H1 (cell line): ENCODE measurements at regions not wholly inside any gene's neighbourhood (a gene's known extent, or its start where the extent isn't known, plus 50 kb on each side); places are given as distances from the start of the nearest gene placed in this dataset.

ENCODE experiments used
- CTCF ChIA-PET: fragments of 300-600 bp; sonication (Branson Sonifier 250); formaldehyde crosslinking; loops from one replicate; lab custom pipeline; 2021; ENCODE audit not compliant: partially characterized antibody; lab: Charles Lee
- POLR2A ChIA-PET: fragments of 300-600 bp; sonication (Branson Sonifier 250); formaldehyde crosslinking; loops from one replicate; lab custom pipeline; 2021; ENCODE audit warnings: inconsistent platforms; ENCODE audit not compliant: partially characterized antibody; lab: Charles Lee
- DNase-seq, 2 experiments: peaks; one replicate each; pipeline versions ENCODE4 v3.0.0 to v3.0.0-alpha.2; 2010 to 2022; ENCODE audit warnings: low spot score in 2 of 2, low read depth in 1 of 2, mixed read lengths in 1 of 2
- FAIRE-seq: peaks from 2 replicates; lab custom pipeline; 2011; peaks lifted over from hg19 to GRCh38; lab: Jason Lieb, UNC
- H2AFZ ChIP-seq: 2 replicates; pipeline ENCODE4 v1.8.1; 2012; ENCODE audit warnings: low read length, inconsistent platforms
- H2AK5ac ChIP-seq: 2 replicates; pipeline ENCODE4 v1.6.1; 2013; ENCODE audit warnings: low read depth, low read length
- H2BK120ac ChIP-seq: replicated peaks from 2 replicates; pipeline ENCODE3; 2013; ENCODE audit warnings: low read depth, low read length, inconsistent platforms
- H2BK12ac ChIP-seq: 2 replicates; pipeline ENCODE4 v1.6.1; 2013; ENCODE audit warnings: low read depth, low read length
- H2BK15ac ChIP-seq: 2 replicates; pipeline ENCODE4 v1.6.1; 2013; ENCODE audit warnings: low read length
- H2BK20ac ChIP-seq: 2 replicates; pipeline ENCODE4 v1.6.1; 2013; ENCODE audit warnings: low read length
- H2BK5ac ChIP-seq: 2 replicates; pipeline ENCODE4 v1.6.1; 2013; ENCODE audit warnings: low read depth, low read length
- H3K14ac ChIP-seq: 2 replicates; pipeline ENCODE4 v1.6.1; 2013; ENCODE audit warnings: inconsistent platforms; ENCODE audit not compliant: insufficient read length
- H3K18ac ChIP-seq: 2 replicates; pipeline ENCODE4 v1.6.1; 2013; ENCODE audit warnings: low read length; ENCODE audit errors: extremely low read depth
- H3K23ac ChIP-seq: 2 replicates; pipeline ENCODE4 v1.6.1; 2013; ENCODE audit warnings: inconsistent platforms; ENCODE audit not compliant: insufficient read length
- H3K23me2 ChIP-seq: 2 replicates; pipeline ENCODE4 v1.6.1; 2013; ENCODE audit warnings: low read depth, low read length
- H3K27ac ChIP-seq: 2 replicates; pipeline ENCODE4 v1.6.1; 2011; ENCODE audit warnings: low read depth, low read length, inconsistent platforms
- H3K27me3 ChIP-seq, 4 experiments: replicated peaks in 1 of 4; 1 replicate in 1 of 4; 2 replicates in 3 of 4; pipeline versions ENCODE4 v1.6.1 to v1.8.1; 2011 to 2013; ENCODE audit warnings: low read length in 3 of 4, mild to moderate bottlenecking in 3 of 4, inconsistent platforms in 2 of 4, mixed read lengths in 2 of 4, moderate library complexity in 1 of 4; ENCODE audit not compliant: control insufficient read depth in 3 of 4, insufficient read depth in 3 of 4; ENCODE audit errors: extremely low read depth in 1 of 4
- H3K36me3 ChIP-seq, 4 experiments: 2 replicates each; pipeline versions ENCODE4 v1.6.1 to v1.8.1; 2011 to 2013; ENCODE audit warnings: mild to moderate bottlenecking in 4 of 4, low read length in 3 of 4, moderate library complexity in 2 of 4, control low read depth in 1 of 4, inconsistent platforms in 1 of 4; ENCODE audit not compliant: insufficient read depth in 4 of 4, control insufficient read depth in 2 of 4
- H3K4ac ChIP-seq: replicated peaks from 2 replicates; pipeline ENCODE3; 2013; ENCODE audit warnings: low read length, low read depth, mixed read lengths, inconsistent platforms; ENCODE audit not compliant: insufficient read length
- H3K4me1 ChIP-seq, 4 experiments: replicated peaks in 1 of 4; 1 replicate in 1 of 4; 2 replicates in 3 of 4; pipeline versions ENCODE4 v1.6.1 to v1.8.1; 2011 to 2013; ENCODE audit warnings: low read length in 3 of 4, inconsistent platforms in 2 of 4, mixed read lengths in 1 of 4; ENCODE audit not compliant: insufficient read depth in 4 of 4, control insufficient read depth in 3 of 4
- H3K4me2 ChIP-seq, 2 experiments: 2 replicates each; pipeline versions ENCODE4 v1.6.1 to v1.8.1; 2011 to 2013; ENCODE audit warnings: low read depth in 2 of 2, low read length in 2 of 2, control low read depth in 1 of 2, inconsistent platforms in 1 of 2, mild to moderate bottlenecking in 1 of 2; ENCODE audit not compliant: insufficient read depth in 1 of 2
- H3K4me3 ChIP-seq, 4 experiments: fragments of 200-600, 300-600 bp in 1 of 4; sonication (generic), shearing (Covaris generic), sonication (Bioruptor Twin) in 1 of 4; 2 replicates each; pipeline versions ENCODE4 v1.5.1 to v1.8.1; 2011 to 2016; ENCODE audit warnings: low read length in 4 of 4, low read depth in 3 of 4, control low read depth in 2 of 4, inconsistent platforms in 2 of 4, mild to moderate bottlenecking in 2 of 4, mixed read lengths in 1 of 4, moderate library complexity in 1 of 4; ENCODE audit not compliant: insufficient read depth in 2 of 4; ENCODE audit errors: extremely low read depth in 1 of 4
- H3K56ac ChIP-seq: replicated peaks from 2 replicates; pipeline ENCODE3; 2013; ENCODE audit warnings: low read depth, mild to moderate bottlenecking, mixed read lengths, low read length, inconsistent platforms; ENCODE audit not compliant: insufficient read length
- H3K79me1 ChIP-seq: 2 replicates; pipeline ENCODE4 v1.6.1; 2013; ENCODE audit warnings: low read depth, low read length, control low read depth
- H3K79me2 ChIP-seq, 2 experiments: 2 replicates each; pipeline versions ENCODE4 v1.6.1 to v1.8.1; 2012 to 2013; ENCODE audit warnings: low read length in 2 of 2, mild to moderate bottlenecking in 2 of 2, inconsistent platforms in 1 of 2; ENCODE audit not compliant: insufficient read depth in 2 of 2, control insufficient read depth in 1 of 2
- H3K9ac ChIP-seq, 4 experiments: replicated peaks in 1 of 4; 1 replicate in 1 of 4; 2 replicates in 3 of 4; pipeline versions ENCODE4 v1.6.1 to v1.8.1; 2011 to 2013; ENCODE audit warnings: low read depth in 3 of 4, low read length in 3 of 4, control low read depth in 2 of 4, mild to moderate bottlenecking in 2 of 4, moderate library complexity in 2 of 4, inconsistent platforms in 1 of 4; ENCODE audit errors: extremely low read depth in 1 of 4
- H3K9me3 ChIP-seq, 2 experiments: 2 replicates each; pipeline versions ENCODE4 v1.6.1 to v1.8.1; 2012 to 2013; ENCODE audit warnings: mild to moderate bottlenecking in 2 of 2, moderate library complexity in 2 of 2, control low read depth in 1 of 2, inconsistent platforms in 1 of 2, low read depth in 1 of 2, low read length in 1 of 2, mixed read lengths in 1 of 2; ENCODE audit not compliant: insufficient read depth in 2 of 2
- H4K20me1 ChIP-seq, 2 experiments: replicated peaks in 1 of 2; 2 replicates each; pipeline versions ENCODE3 to v1.8.1; 2011 to 2013; ENCODE audit warnings: inconsistent platforms in 2 of 2, low read length in 2 of 2, mild to moderate bottlenecking in 1 of 2; ENCODE audit not compliant: insufficient read depth in 2 of 2, control insufficient read depth in 1 of 2
- H4K5ac ChIP-seq: 2 replicates; pipeline ENCODE4 v1.6.1; 2013; ENCODE audit warnings: low read length, low read depth, mixed read lengths, inconsistent platforms; ENCODE audit not compliant: insufficient read length
- H4K8ac ChIP-seq: 2 replicates; pipeline ENCODE4 v1.8.0; 2013; ENCODE audit warnings: mild to moderate bottlenecking, moderate library complexity, low read length, inconsistent platforms; ENCODE audit not compliant: insufficient read depth; ENCODE audit errors: extremely low read depth
- H4K91ac ChIP-seq: replicated peaks from 2 replicates; pipeline ENCODE3; 2013; ENCODE audit warnings: low read length, mixed read lengths, inconsistent platforms; ENCODE audit not compliant: insufficient read length
- BCL11A ChIP-seq, 2 experiments: IDR thresholded peaks; one replicate each; pipeline ENCODE4 v1.6.1; 2011; ENCODE audit warnings: low read depth in 2 of 2, low read length in 2 of 2, mild to moderate bottlenecking in 2 of 2
- BRCA1 ChIP-seq: IDR thresholded peaks from 2 replicates; pipeline ENCODE4 v1.6.1; 2012; ENCODE audit warnings: low read depth, low read length, improper control_type of control experiment
- CTCF ChIP-seq, 3 experiments: IDR thresholded peaks; 1 replicate in 2 of 3; 2 replicates in 1 of 3; pipeline versions ENCODE4 v1.5.1 to v1.6.1; 2011; ENCODE audit warnings: low read length in 3 of 3, mild to moderate bottlenecking in 3 of 3, inconsistent platforms in 2 of 3, low read depth in 1 of 3, moderate library complexity in 1 of 3; ENCODE audit not compliant: insufficient read depth in 1 of 3; ENCODE audit errors: control extremely low read depth in 1 of 3
- EZH2 ChIP-seq: fragments of 200-600 bp; sonication (generic); IDR thresholded peaks from 2 replicates; pipeline ENCODE4 v1.7.1; 2012; ENCODE audit warnings: low read depth, mild to moderate bottlenecking, moderate library complexity, low read length, inconsistent platforms; ENCODE audit not compliant: severe bottlenecking
- PHF8 ChIP-seq: fragments of 200-600 bp; sonication (generic); conservative IDR thresholded peaks from 2 replicates; pipeline ENCODE4 v1.7.1; 2012; ENCODE audit warnings: low read depth, mild to moderate bottlenecking, inconsistent platforms, low read length, moderate library complexity
- WGBS, 2 experiments: shearing (Covaris generic) in 1 of 2; methylation state at CpG; one replicate each; pipeline versions ENCODE4 v1.1.6 to v1.1.7; 2013 to 2015; ENCODE audit warnings: low lambda C conversion rate in 2 of 2, mixed read lengths in 2 of 2, inconsistent platforms in 1 of 2, low coverage in 1 of 2, missing lambda C conversion rate in 1 of 2; ENCODE audit not compliant: insufficient replicate concordance in 2 of 2, insufficient coverage in 1 of 2, insufficient read length in 1 of 2; ENCODE audit errors: extremely low coverage in 1 of 2, missing lambda C conversion rate in 1 of 2; 5-methylcytosine and 5-hydroxymethylcytosine counted together

- H3K27me3 ChIP-seq = no peaks in the 10 kb centered on the region
- H2BK12ac ChIP-seq = no peak overlapping the region
- no peak overlapping the region for H2AFZ ChIP-seq
- H2BK120ac ChIP-seq = no peak overlapping the region
- H3K79me2 ChIP-seq = no peaks in the 10 kb centered on the region
- H4K8ac ChIP-seq = no peak overlapping the region
- H3K36me3 ChIP-seq = no peaks in the 10 kb centered on the region
- peaks cover 0 to 8% (median 0%) of the 10 kb centered on the region in 4 experiments; a peak in 1 of 7 replicates for H3K4me1 ChIP-seq
- H4K5ac ChIP-seq = no peak overlapping the region
- no peak overlapping the region for H2BK15ac ChIP-seq
- TF ChIP-seq BCL11A (IDR thresholded peaks at IDR 0.05; ENCODE audit: low read depth in 2 of 2, low read length in 2 of 2) (no peak), PHF8 (no peak), EZH2 (no peak), BRCA1 (no peak), CTCF (IDR thresholded peaks at IDR 0.05; ENCODE audit: control extremely low read depth in 1 of 3, insufficient read depth in 1 of 3, low read depth in 1 of 3, low read length in 3 of 3) (no peak)
- ChIA-PET CTCF (interaction anchor here (0.8 kb wide), 1 partner anchor 89 kb away, joined by 3 read pairs; no protein-coding TSS in a partner anchor), POLR2A (no interaction called here)
- H3K14ac ChIP-seq = no peak overlapping the region
- H3K56ac ChIP-seq = no peak overlapping the region
- H3K23ac ChIP-seq = no peak overlapping the region
- no peak overlapping the region for H2BK5ac ChIP-seq
- H4K91ac ChIP-seq = no peak overlapping the region
- no peaks in the 10 kb centered on the region for H3K23me2 ChIP-seq
- no peak overlapping the region for H3K4me3 ChIP-seq
- 90% methylated on average over 4 of the region's 4 CpGs; no CpG with 5 or more reads in 1 of the 2 experiments for WGBS, 2 experiments
- no peaks in the 10 kb centered on the region for H3K79me1 ChIP-seq
- DNase-seq (no peak), FAIRE-seq (no peak)
- no peak overlapping the region for H3K4ac ChIP-seq
- H2AK5ac ChIP-seq = no peak overlapping the region
- H3K27ac ChIP-seq = no peak overlapping the region
- no peaks in the 10 kb centered on the region for H4K20me1 ChIP-seq
- no peaks in the 10 kb centered on the region for H3K9me3 ChIP-seq
- H3K18ac ChIP-seq = no peak overlapping the region
- no peak overlapping the region for H3K4me2 ChIP-seq
- H2BK20ac ChIP-seq = no peak overlapping the region
- no peak overlapping the region for H3K9ac ChIP-seq
Measured at GRCh38 chr2:145935016-145935415, 1415.1 kb upstream of the ZEB2 start.
